B cell (primary cell): ENCODE measurements at regions not wholly inside any gene's neighbourhood (a gene's known extent, or its start where the extent isn't known, plus 50 kb on each side); places are given as distances from the start of the nearest gene placed in this dataset.

Source experiments
- EZH2 ChIP-seq: IDR thresholded peaks from 2 replicates; pipeline ENCODE4 v1.6.1; 2012; ENCODE audit warnings: borderline replicate concordance, low read depth, mild to moderate bottlenecking, moderate library complexity, low read length; ENCODE audit not compliant: insufficient read depth, poor library complexity, severe bottlenecking
- TF ChIP-seq, protein P1 (sequence below): fragments of 200-600 bp; IDR thresholded peaks from one replicate; pipeline ENCODE4 v1.8.0; 2022; ENCODE audit warnings: antibody characterized with exemption, mild to moderate bottlenecking

DNA sequence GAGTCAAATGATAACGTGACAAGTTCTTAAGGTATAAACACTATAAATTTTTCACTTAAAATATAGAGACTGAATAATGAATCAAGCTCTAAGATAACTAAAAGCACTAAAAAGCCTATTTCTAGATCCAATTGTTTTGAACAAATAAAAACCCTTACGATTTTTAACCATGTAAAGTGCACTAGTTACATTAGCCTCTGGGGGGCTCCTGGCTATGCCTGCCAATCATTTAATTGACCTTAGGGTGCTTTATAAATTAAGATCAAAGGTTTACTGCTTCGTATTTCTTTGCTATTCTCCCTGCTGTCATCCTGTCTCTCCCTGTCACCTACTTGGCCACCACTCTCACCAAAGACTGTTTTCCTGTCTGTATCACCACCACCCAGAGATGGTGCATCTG is 133.4 kb downstream of the ESM1 start:
- TF ChIP-seq, protein P1, sequence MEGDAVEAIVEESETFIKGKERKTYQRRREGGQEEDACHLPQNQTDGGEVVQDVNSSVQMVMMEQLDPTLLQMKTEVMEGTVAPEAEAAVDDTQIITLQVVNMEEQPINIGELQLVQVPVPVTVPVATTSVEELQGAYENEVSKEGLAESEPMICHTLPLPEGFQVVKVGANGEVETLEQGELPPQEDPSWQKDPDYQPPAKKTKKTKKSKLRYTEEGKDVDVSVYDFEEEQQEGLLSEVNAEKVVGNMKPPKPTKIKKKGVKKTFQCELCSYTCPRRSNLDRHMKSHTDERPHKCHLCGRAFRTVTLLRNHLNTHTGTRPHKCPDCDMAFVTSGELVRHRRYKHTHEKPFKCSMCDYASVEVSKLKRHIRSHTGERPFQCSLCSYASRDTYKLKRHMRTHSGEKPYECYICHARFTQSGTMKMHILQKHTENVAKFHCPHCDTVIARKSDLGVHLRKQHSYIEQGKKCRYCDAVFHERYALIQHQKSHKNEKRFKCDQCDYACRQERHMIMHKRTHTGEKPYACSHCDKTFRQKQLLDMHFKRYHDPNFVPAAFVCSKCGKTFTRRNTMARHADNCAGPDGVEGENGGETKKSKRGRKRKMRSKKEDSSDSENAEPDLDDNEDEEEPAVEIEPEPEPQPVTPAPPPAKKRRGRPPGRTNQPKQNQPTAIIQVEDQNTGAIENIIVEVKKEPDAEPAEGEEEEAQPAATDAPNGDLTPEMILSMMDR = no peak
- no peak for TF ChIP-seq EZH2
